Endothelial cell of umbilical vein (primary cell): ENCODE measurements at regions not wholly inside any gene's neighbourhood (a gene's known extent, or its start where the extent isn't known, plus 50 kb on each side); places are given as distances from the start of the nearest gene placed in this dataset.

Source experiments
- BruUV-seq: library from RNA; stranded (reverse); fragments of 400-500 nt; replicated peaks from 2 replicates; lab custom pipeline; 2021; lab: Mats Ljungman, UMichigan
- CTCF ChIA-PET: fragments of 300-600, 350-600 bp; sonication (Branson Sonifier 250); formaldehyde crosslinking; loops from one replicate; lab custom pipeline; 2021; ENCODE audit warnings: antibody characterized with exemption, inconsistent platforms; lab: Charles Lee
- POLR2A ChIA-PET: fragments of 300-600, 350-600 bp; sonication (Branson Sonifier 250); formaldehyde crosslinking; loops from one replicate; lab custom pipeline; 2021; ENCODE audit warnings: antibody characterized with exemption, inconsistent platforms; lab: Charles Lee
- DNase-seq: peaks from one replicate; pipeline ENCODE4 v3.0.0-alpha.2; 2011; ENCODE audit warnings: low read depth, low spot score
- FAIRE-seq: peaks from 2 replicates; lab custom pipeline; 2011; peaks lifted over from hg19 to GRCh38; lab: Jason Lieb, UNC
- H2AFZ ChIP-seq: 2 replicates; pipeline ENCODE4 v1.6.0; 2012; ENCODE audit warnings: low read depth, low read length, control low read depth, inconsistent platforms
- H3K27ac ChIP-seq: 2 replicates; pipeline ENCODE4 v1.5.1; 2011; ENCODE audit warnings: low read depth, mild to moderate bottlenecking, control low read depth, low read length, moderate library complexity; ENCODE audit not compliant: insufficient read depth
- H3K27me3 ChIP-seq, 2 experiments: 2 replicates each; pipeline versions ENCODE4 v1.6.0 to v1.6.1; 2011; ENCODE audit warnings: low read length in 2 of 2, mixed read lengths in 1 of 2; ENCODE audit not compliant: control insufficient read depth in 2 of 2, insufficient read depth in 2 of 2
- H3K36me3 ChIP-seq, 2 experiments: 2 replicates in 1 of 2; 3 replicates in 1 of 2; pipeline ENCODE4 v1.5.1; 2011; ENCODE audit warnings: low read length in 2 of 2, mild to moderate bottlenecking in 1 of 2, moderate library complexity in 1 of 2; ENCODE audit not compliant: control insufficient read depth in 2 of 2, insufficient read depth in 2 of 2; ENCODE audit errors: extremely low read depth in 1 of 2
- H3K4me1 ChIP-seq: 3 replicates; pipeline ENCODE4 v1.5.1; 2011; ENCODE audit warnings: mild to moderate bottlenecking, low read length; ENCODE audit not compliant: control insufficient read depth, insufficient read depth; ENCODE audit errors: extremely low read depth
- H3K4me2 ChIP-seq: 2 replicates; pipeline ENCODE4 v1.6.1; 2011; ENCODE audit warnings: low read length, control low read depth, mixed read lengths; ENCODE audit not compliant: insufficient read depth
- H3K4me3 ChIP-seq, 3 experiments: fragments of 200-600 bp in 1 of 3; sonication (generic), shearing (Covaris generic) in 1 of 3; replicated peaks in 1 of 3; 2 replicates each; pipeline ENCODE4 v1.5.1; 2011 to 2016; ENCODE audit warnings: control low read depth in 3 of 3, low read length in 3 of 3, mild to moderate bottlenecking in 2 of 3, inconsistent platforms in 1 of 3, low read depth in 1 of 3, moderate library complexity in 1 of 3; ENCODE audit not compliant: insufficient read depth in 1 of 3
- H3K79me2 ChIP-seq: 2 replicates; pipeline ENCODE4 v1.6.0; 2012; ENCODE audit warnings: low read length, inconsistent platforms; ENCODE audit not compliant: control insufficient read depth, insufficient read depth
- H3K9ac ChIP-seq: replicated peaks from 2 replicates; pipeline ENCODE3; 2011; ENCODE audit warnings: low read length, control low read depth; ENCODE audit not compliant: insufficient read depth; ENCODE audit errors: extremely low read depth
- H3K9me1 ChIP-seq: replicated peaks from 3 replicates; pipeline ENCODE4 v1.6.0; 2011; ENCODE audit warnings: mild to moderate bottlenecking, low read length; ENCODE audit not compliant: control insufficient read depth, insufficient read depth; ENCODE audit errors: extremely low read depth
- H3K9me3 ChIP-seq: replicated peaks from 2 replicates; pipeline ENCODE4 v1.5.1; 2012; ENCODE audit warnings: low read length, inconsistent platforms; ENCODE audit not compliant: control insufficient read depth, insufficient read depth
- H4K20me1 ChIP-seq: replicated peaks from 2 replicates; pipeline ENCODE3; 2011; ENCODE audit warnings: mild to moderate bottlenecking, low read length; ENCODE audit not compliant: control insufficient read depth, insufficient read depth; ENCODE audit errors: extremely low read depth
- EZH2 ChIP-seq: IDR thresholded peaks from 2 replicates; pipeline ENCODE4 v1.6.1; 2012; ENCODE audit warnings: borderline replicate concordance, low read depth, mild to moderate bottlenecking, moderate library complexity, low read length, inconsistent platforms; ENCODE audit not compliant: severe bottlenecking
- FOS ChIP-seq: IDR thresholded peaks from 2 replicates; pipeline ENCODE4 v1.6.1; 2011; ENCODE audit warnings: mild to moderate bottlenecking, low read length, moderate library complexity, borderline replicate concordance; ENCODE audit not compliant: insufficient read depth
- GATA2 ChIP-seq: IDR thresholded peaks from 2 replicates; pipeline ENCODE4 v1.7.0; 2011; ENCODE audit warnings: low read depth, mild to moderate bottlenecking, moderate library complexity, mixed read lengths, low read length; ENCODE audit not compliant: insufficient read length, insufficient read depth
- JUN ChIP-seq: IDR thresholded peaks from 2 replicates; pipeline ENCODE4 v1.6.1; 2011; ENCODE audit warnings: borderline replicate concordance, low read depth; ENCODE audit not compliant: insufficient read length, insufficient read depth
- MAX ChIP-seq: IDR thresholded peaks from 2 replicates; pipeline ENCODE4 v1.6.1; 2011; ENCODE audit not compliant: insufficient read depth, insufficient read length
- MYC ChIP-seq: IDR thresholded peaks from one replicate; pipeline ENCODE4 v1.6.1; 2011; ENCODE audit warnings: mild to moderate bottlenecking, low read depth, low read length
- POLR2A ChIP-seq: IDR thresholded peaks from 2 replicates; pipeline ENCODE4 v1.6.1; 2012; ENCODE audit warnings: low read depth, mild to moderate bottlenecking, control low read depth, low read length
- POLR2AphosphoS5 ChIP-seq: IDR thresholded peaks from 2 replicates; pipeline ENCODE4 v1.6.1; 2012; ENCODE audit warnings: low read depth, mild to moderate bottlenecking, control low read depth, low read length, moderate library complexity; ENCODE audit not compliant: insufficient read depth
- dilution Hi-C: fragments of 300-500 bp; cut with MboI; formaldehyde crosslinking; loops from one replicate; pipeline ENCODE4 v1.15.0; 2019; ENCODE audit warnings: low sequenced_read_pairs; ENCODE audit not compliant: extremely low pct_ligation_motif_present
- intact Hi-C: fragments of 100-400 bp; cut with micrococcal nuclease; formaldehyde crosslinking; loops from one replicate; pipeline ENCODE4 v1.10.0; 2022
- TF ChIP-seq, protein P1 (sequence below), 2 donors: IDR thresholded peaks; 1 replicate in 1 of 2; 2 replicates in 1 of 2; pipeline ENCODE4 v1.5.1; 2011; ENCODE audit warnings: low read length in 2 of 2, mild to moderate bottlenecking in 2 of 2, moderate library complexity in 2 of 2, control low read depth in 1 of 2, inconsistent platforms in 1 of 2, low read depth in 1 of 2; ENCODE audit not compliant: insufficient read depth in 1 of 2; ENCODE audit errors: extremely low read depth in 1 of 2

DNA sequence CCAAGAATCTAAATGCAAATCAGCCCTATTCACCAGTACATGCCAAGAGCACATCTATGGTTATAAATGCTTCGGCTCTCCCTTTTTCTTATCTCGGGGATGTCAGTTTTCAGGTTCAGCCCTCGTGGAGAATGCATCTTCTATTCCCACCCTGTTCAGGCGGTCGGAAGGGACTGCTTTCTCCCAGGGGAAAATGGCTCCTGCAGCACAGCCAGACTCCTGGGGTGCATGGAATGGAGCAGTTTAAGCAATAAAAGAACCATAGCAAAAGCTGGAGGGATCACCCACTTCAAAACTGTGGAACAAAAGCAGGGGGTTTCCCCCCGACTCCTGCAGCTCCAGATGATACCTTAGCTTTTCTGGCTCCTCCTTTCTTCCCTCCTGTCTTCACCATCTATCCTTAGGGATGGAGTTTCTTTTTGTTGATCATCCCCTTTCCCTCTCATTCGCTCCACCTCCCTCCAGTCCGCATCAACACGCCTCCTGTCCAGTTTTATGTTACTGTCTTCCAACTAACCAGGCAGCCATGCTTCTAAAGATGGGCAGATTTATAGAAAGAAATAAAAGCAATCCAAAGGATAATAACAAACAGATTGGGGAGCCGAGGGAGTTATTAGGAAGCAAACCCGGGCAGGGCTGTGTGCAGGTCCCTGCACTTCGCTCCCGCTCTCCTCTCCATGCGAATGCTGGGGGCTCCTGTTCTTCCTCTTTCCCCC is 356.2 kb upstream of the SMIM21 start:
- ChIA-PET POLR2A (no interaction called here), CTCF (interaction anchor here (0.6 to 1.1 kb wide), 2 partner anchors 15 to 833 kb away, joined by 3 read pairs; no protein-coding TSS in a partner anchor)
- H3K79me2 ChIP-seq, result no peaks in the 10 kb centered on the region
- no peak overlapping the region for H3K27ac ChIP-seq
- DNase-seq (no peak), FAIRE-seq (no peak)
- no peaks in the 10 kb centered on the region for H3K4me1 ChIP-seq
- H2AFZ ChIP-seq, result no peak overlapping the region
- H3K9me1 ChIP-seq, result no peaks in the 10 kb centered on the region
- no peak overlapping the region for H3K4me3 ChIP-seq
- H3K36me3 ChIP-seq, result no peaks in the 10 kb centered on the region
- intact Hi-C loops (no loop called here), dilution Hi-C loops (no loop called here)
- H3K9ac ChIP-seq, result no peak overlapping the region
- no peaks in the 10 kb centered on the region for H4K20me1 ChIP-seq
- H3K27me3 ChIP-seq, result no peaks in the 10 kb centered on the region
- H3K9me3 ChIP-seq, result peaks cover 7% of the 10 kb centered on the region
- TF ChIP-seq GATA2, result no peak
- TF ChIP-seq JUN, result no peak
- no peak for TF ChIP-seq MAX
- TF ChIP-seq POLR2A, result no peak
- no peak for TF ChIP-seq FOS
- TF ChIP-seq, protein P1, sequence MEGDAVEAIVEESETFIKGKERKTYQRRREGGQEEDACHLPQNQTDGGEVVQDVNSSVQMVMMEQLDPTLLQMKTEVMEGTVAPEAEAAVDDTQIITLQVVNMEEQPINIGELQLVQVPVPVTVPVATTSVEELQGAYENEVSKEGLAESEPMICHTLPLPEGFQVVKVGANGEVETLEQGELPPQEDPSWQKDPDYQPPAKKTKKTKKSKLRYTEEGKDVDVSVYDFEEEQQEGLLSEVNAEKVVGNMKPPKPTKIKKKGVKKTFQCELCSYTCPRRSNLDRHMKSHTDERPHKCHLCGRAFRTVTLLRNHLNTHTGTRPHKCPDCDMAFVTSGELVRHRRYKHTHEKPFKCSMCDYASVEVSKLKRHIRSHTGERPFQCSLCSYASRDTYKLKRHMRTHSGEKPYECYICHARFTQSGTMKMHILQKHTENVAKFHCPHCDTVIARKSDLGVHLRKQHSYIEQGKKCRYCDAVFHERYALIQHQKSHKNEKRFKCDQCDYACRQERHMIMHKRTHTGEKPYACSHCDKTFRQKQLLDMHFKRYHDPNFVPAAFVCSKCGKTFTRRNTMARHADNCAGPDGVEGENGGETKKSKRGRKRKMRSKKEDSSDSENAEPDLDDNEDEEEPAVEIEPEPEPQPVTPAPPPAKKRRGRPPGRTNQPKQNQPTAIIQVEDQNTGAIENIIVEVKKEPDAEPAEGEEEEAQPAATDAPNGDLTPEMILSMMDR (IDR thresholded peaks at IDR 0.05; ENCODE audit: extremely low read depth in 1 of 2, insufficient read depth in 1 of 2, low read depth in 1 of 2, low read length in 2 of 2), result no peak
- no peak for TF ChIP-seq POLR2AphosphoS5
- no peak for TF ChIP-seq EZH2
- TF ChIP-seq MYC, result no peak
- BruUV-seq, result no TSS peak
- no peak overlapping the region for H3K4me2 ChIP-seq
